HL-60 (cell line): ENCODE measurements at regions not wholly inside any gene's neighbourhood (a gene's known extent, or its start where the extent isn't known, plus 50 kb on each side); places are given as distances from the start of the nearest gene placed in this dataset.

Experiments
- DNase-seq, 2 experiments: peaks; one replicate each; pipeline ENCODE4 v3.0.0-alpha.2; 2010 to 2020; ENCODE audit warnings: low read depth in 1 of 2, low spot score in 1 of 2
- H3K27ac ChIP-seq: fragments of 250-450 bp; sonication (Bioruptor Pico); replicated peaks from 2 replicates; pipeline ENCODE4 v1.5.1; 2020; ENCODE audit warnings: mild to moderate bottlenecking, moderate library complexity
- H3K27me3 ChIP-seq: fragments of 250-450 bp; sonication (Bioruptor Pico); 2 replicates; pipeline ENCODE4 v1.5.1; 2021; ENCODE audit warnings: mild to moderate bottlenecking, moderate library complexity; ENCODE audit not compliant: insufficient read depth, poor library complexity, severe bottlenecking
- H3K4me3 ChIP-seq: replicated peaks from 2 replicates; pipeline ENCODE4 v1.5.1; 2011; ENCODE audit warnings: mild to moderate bottlenecking, control low read depth, low read length; ENCODE audit not compliant: insufficient read depth
- CTCF ChIP-seq: IDR thresholded peaks from one replicate; pipeline ENCODE4 v1.5.1; 2011; ENCODE audit warnings: low read length, control low read depth, inconsistent platforms; ENCODE audit not compliant: insufficient read depth
- GABPA ChIP-seq: IDR thresholded peaks from 2 replicates; pipeline ENCODE4 v1.6.1; 2012; ENCODE audit warnings: low read depth
- POLR2AphosphoS5 ChIP-seq: IDR thresholded peaks from 2 replicates; pipeline ENCODE4 v1.6.1; 2012; ENCODE audit warnings: low read depth
- REST ChIP-seq: IDR thresholded peaks from 2 replicates; pipeline ENCODE4 v1.6.1; 2012; ENCODE audit warnings: low read depth; ENCODE audit not compliant: insufficient replicate concordance
- SPI1 ChIP-seq: IDR thresholded peaks from 2 replicates; pipeline ENCODE4 v1.6.1; 2012; ENCODE audit warnings: low read depth, mild to moderate bottlenecking, borderline replicate concordance

- no peak for DNase-seq
- H3K4me3 ChIP-seq: no peak overlapping the region
- no peaks in the 10 kb centered on the region for H3K27me3 ChIP-seq
- H3K27ac ChIP-seq: no peak overlapping the region
- TF ChIP-seq GABPA (no peak), CTCF (no peak), SPI1 (no peak), REST (no peak), POLR2AphosphoS5 (no peak)
Observed at GRCh38 chr4:141580523-141580922, 55.9 kb upstream of the IL15 start.
